ENCODE measurements at regions not wholly inside any gene's neighbourhood (a gene's known extent, or its start where the extent isn't known, plus 50 kb on each side); places are given as distances from the start of the nearest gene placed in this dataset.
"Not testable (repeated sequence)": the region's sequence is repeated elsewhere in the genome, so short reads cannot be mapped to it uniquely, and the experiment has no call there.

- DNase-seq: not testable (repeated sequence)
Observed at GRCh38 chr4:164350716-164351115, 403.2 kb upstream of the SMIM31 start.

- DNase-seq: no peak
Observed at GRCh38 chr4:164357957-164358356, 396.0 kb upstream of the SMIM31 start.

DNA sequence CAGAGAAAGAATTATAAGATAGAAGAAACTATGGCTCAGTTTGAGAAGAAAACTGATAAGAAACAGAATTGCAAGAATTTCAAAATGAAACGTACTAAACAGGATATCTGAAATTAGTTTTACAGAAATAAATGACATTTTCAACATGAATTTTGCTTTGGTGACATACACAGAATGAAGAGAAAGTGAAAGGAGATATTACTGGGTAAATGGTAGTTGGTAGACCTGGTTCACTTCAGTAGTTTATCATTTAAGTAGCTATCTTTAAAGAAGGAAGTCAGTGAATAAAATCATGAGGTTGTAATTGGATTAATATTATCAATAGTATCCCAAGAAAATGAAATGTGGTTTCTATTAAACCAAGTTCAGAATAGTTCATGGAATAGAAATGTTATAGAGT lies 395.5 kb upstream of the SMIM31 start:
- no peak for DNase-seq

GRCh38 chr4:164359881-164360280 lies 394.1 kb upstream of the SMIM31 start:
- no peak for DNase-seq

DNA sequence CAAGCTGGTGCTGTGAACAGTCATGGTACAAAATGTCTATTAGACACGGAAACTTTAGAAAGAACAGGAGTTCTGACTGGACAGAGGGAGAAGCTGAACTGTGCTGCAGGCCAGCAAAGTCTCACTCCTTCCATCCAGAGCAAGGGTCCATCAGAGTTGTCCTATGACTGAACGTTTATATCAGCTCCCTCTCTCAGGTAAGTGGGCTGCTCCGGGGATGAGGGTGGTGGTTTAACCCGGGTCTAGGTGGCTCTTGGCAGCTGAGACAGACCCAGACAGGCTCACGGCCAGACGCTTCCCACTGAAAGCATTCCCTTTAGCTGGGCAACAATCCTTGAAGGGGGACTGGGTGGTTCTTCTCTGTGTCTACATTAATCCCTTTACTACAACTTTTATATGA lies 385.0 kb upstream of the SMIM31 start:
- no peak for DNase-seq

GRCh38 chr4:164373021-164373420 lies 380.9 kb upstream of the SMIM31 start:
- no peak for DNase-seq

GRCh38 chr4:164377277-164377676 lies 376.7 kb upstream of the SMIM31 start:
- DNase-seq: no peak

- DNase-seq: no peak
Observed at GRCh38 chr4:164378361-164378760, 375.6 kb upstream of the SMIM31 start.

DNA sequence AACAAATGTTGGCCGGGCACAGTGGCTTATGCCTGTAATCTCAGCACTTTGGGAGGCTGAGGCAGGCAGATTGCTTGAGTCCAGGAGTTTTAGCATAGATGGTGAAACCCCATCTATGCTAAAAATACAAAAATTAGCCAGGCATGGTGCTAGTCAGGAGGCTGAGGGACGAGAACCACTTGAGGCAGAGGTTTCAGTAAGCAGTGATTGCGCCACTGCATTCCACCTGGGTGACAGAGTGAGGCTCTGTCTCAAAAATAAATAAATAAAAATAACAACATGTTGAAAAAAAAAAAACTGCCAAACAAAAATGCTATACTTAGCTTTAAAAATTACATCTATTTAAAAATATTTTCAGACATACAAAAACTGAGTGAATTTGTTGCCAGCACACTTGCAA lies 374.2 kb upstream of the SMIM31 start:
- no peak for DNase-seq

DNA sequence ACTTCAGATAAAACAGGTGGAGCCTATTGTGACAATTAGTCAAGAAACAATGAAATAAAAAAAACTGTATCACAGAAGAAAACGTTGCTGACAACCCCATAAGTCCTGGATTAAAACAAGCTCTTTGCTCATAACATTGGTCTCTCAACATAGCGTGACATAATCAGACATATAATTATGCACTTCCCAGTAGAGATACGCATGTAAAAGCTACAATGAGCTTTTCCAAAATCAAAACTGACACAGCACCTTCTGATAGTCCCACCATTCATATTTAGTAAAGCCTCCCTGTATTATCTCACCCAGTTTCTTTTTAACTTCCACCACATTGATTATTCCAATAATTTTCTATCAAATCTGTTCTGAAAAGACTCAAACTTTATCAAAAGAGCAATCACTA lies 372.1 kb upstream of the SMIM31 start:
- no peak for DNase-seq

DNA sequence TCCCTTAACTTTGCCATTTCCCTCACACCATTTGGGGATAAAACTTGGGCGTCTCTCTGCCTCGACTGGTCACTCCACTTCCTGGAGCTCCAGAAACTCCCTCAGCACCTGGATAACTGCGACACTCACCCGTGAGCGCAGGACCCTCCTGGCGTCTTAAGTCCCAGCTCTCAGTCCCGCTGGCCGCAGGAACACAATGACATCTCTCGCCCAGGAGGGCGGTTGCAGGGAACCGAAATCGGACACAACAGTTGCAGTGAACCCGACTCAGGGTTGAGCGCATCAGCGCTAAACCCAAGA lies 370.9 kb upstream of the SMIM31 start:
- no peak for DNase-seq

DNA sequence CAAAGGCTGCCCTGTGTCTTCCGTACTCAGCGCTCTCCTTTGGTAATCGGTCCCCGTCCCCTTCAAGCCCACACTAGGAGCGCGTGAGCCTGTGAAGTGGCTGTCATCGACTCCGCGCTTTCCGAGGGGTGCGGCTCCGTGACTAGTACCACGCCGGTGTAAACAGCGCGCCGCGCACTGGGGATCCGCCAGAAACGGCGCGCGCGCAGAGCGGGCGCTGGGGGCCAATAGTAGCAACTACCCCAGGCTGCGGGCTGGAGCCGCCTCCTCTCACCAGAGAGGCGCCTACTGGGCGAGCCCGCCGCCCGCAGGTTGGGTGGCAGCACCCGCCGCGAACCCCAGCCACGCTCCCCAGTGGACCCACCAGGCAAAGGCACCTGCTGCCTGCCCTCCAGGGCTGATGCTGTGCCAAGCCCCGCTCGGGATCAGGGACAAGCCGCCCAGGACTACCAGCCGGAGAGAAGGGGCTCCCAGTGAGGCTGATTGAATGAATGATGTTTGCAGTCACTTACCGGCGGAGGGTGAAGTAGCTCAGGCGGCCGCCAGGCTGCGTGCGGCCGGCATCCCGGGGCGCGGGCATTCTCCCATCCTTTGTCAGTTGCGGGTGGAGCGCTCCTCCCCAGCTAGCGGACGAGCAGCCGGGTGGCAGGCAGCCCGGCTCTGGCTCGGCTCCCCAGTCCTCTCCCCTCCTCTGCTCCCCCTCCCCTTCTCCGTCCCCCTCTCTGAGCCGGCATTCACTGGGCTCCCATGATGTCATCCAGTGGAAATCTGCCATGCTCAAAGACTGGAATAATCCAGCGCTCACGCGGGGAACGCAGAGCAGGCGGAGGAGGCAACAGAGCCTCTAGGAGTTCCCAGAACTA lies 370.3 kb upstream of the SMIM31 start:
- DNase-seq: no peak

- DNase-seq: no peak
Observed at GRCh38 chr4:164384416-164384815, 369.5 kb upstream of the SMIM31 start.

DNA sequence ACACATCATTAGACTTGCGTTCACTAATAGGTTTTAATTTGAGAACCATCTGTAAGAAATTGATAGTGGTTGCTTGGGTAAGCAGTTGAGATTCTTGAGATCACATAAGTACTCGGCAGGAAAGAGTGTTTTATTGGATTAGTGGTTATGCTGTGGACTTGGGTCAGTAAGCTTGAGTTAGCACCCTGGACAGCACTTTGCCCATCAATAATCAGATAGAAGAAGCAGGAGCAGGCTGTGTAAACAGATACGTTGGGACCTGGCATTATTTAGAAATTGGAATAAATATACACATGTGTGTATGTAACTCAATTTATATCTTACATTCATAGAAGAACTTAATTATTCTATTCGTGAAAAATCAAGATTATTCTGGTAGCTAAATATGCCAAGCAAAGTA lies 357.5 kb upstream of the SMIM31 start:
- no peak for DNase-seq

- no peak for DNase-seq
Observed at GRCh38 chr4:164402554-164402953, 351.4 kb upstream of the SMIM31 start.

GRCh38 chr4:164405774-164406173 lies 348.2 kb upstream of the SMIM31 start:
- DNase-seq: no peak

DNA sequence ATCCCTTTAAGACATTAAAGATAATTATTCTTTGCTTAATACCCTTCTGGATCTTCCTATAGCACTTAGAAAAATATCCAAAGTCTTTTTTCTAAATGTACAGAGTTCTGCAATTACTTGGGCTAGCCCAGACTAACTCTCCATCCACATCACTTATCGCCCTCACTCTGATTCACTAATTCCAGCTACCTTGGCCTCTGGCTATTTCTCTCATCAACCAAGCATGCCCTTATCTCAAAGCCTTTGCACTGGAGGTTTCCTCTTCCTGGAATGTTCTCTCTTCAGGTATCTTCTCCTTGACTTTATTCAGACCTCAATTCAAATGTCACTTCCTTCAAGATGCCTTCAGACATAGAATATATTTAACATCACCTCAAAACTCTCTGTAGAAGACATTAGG lies 345.1 kb upstream of the SMIM31 start:
- no peak for DNase-seq

DNA sequence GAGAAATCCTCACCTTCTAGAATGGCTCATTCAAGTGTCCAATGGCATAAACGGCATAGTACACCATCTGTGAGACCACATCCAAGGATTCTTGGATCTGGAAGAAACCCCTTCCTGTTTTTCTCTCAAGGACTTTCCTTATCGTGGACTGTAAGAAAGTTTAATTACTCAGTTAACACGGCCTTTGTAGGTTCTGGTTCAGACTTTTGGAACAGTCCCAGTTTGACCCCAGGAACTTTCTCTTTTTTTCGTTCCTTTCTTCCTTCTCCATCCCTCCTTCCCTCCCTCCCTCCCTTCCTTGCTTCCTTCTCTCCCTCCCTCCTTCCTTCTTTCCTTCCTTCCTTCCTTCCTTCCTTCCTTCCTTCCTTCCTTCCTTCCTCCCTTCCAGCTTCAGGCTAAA lies 343.5 kb upstream of the SMIM31 start:
- DNase-seq: no peak

DNA sequence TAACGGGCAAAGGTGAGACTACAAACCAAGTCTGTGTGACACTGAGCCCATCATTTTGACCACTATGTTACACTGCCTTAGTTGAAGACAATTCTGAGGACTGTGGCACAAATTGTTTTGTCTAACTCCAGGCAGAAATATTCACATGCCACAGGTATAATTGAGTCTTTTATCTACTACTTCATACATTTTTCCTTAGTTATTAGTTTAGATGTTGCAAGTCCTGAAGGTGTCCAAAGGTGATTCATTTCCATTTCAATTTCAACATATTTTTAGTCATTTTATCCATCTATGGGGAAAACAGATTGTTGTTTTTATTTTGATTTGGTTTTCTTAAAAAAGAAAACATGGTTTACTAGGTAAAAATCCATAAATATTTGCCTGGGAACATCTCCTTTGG lies 341.7 kb upstream of the SMIM31 start:
- DNase-seq: no peak

- DNase-seq: no peak
Observed at GRCh38 chr4:164413743-164414142, 340.2 kb upstream of the SMIM31 start.

- DNase-seq: no peak
Observed at GRCh38 chr4:164423819-164424218, 330.1 kb upstream of the SMIM31 start.

DNA sequence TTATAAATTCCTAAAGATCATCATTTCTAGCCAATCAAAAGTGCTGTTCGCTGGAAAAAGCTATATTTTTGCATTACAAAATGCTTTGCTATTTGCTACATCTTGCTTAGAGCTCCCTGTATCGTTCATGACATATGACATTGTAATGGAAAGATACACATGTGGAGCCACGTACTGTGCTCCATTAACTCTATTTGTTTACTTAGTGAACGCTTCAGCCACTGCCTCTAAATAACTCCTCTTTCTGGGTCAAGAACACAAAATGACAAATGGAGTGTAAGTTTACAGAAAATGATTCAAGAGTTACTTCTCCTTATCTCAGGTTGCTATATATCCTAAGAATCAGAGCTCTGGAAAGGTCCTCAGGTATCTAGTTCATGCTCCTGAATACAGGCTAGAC lies 329.1 kb upstream of the SMIM31 start:
- no peak for DNase-seq

GRCh38 chr4:164428561-164428960 lies 325.4 kb upstream of the SMIM31 start:
- DNase-seq: no peak

DNA sequence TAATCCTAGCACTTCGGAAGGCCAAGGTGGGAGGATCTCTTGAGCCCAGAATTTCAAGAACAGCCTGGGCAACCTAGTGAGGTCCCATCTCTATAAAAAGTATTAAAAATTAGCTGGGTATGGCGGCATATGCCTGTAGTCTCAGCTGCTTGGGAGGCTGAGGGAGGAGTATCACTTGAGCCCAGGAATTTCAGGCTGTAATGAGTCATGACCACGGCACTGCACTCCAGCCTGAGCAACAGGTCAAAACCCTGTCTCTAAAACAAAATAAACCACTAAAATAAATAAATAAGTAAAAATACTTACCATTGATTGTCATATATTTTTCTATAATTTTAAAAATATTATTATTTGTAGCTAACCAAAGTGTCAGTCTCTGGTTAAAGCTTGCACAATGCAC lies 315.6 kb upstream of the SMIM31 start:
- DNase-seq: no peak

DNA sequence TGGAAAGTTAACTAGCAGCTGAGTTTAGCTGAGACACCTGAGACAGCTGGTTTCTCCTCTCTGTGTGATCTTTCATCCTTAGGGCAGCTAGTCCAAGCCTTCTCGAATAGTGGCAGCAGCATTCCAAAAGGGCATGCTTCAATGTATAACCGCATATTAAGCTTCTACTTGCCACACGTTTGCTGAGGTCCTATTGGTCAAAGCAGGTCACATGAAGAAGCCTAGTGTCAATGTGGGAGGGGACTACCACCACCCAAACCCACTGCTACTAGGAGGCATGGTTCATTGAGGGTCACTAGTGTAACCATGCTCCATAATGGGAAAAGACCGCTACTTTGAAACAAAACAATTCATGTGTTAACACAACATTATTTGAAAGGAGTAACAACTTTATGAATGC lies 314.9 kb upstream of the SMIM31 start:
- no peak for DNase-seq

GRCh38 chr4:164440199-164440598 lies 313.7 kb upstream of the SMIM31 start:
- DNase-seq: no peak

Data from NCI-H1694 (cell line).